Naive thymus-derived CD4-positive, alpha-beta T cell (primary cell): ENCODE measurements at regions not wholly inside any gene's neighbourhood (a gene's known extent, or its start where the extent isn't known, plus 50 kb on each side); places are given as distances from the start of the nearest gene placed in this dataset.

Source experiments
- ATAC-seq: fragments of 150-1000 bp; cut with Tn5 transposase; 2 replicates; pipeline ENCODE4 v1.10.0; 2021; ENCODE audit warnings: mild to moderate bottlenecking, moderate library complexity
- CTCF ChIA-PET: fragments of 350-600 bp; sonication (Branson Sonifier 250); formaldehyde crosslinking; loops from one replicate; lab custom pipeline; 2021; ENCODE audit warnings: antibody characterized with exemption; lab: Charles Lee
- POLR2A ChIA-PET: fragments of 350-600 bp; sonication (Branson Sonifier 250); formaldehyde crosslinking; loops from one replicate; lab custom pipeline; 2021; ENCODE audit warnings: antibody characterized with exemption, inconsistent platforms; lab: Charles Lee
- DNase-seq, 9 donors: peaks; one replicate each; pipeline versions ENCODE4 v3.0.0 to v3.0.0-alpha.2; 2020 to 2022; ENCODE audit warnings: mixed read lengths in 1 of 9
- H3K27ac ChIP-seq: one replicate; pipeline ENCODE4 v1.7.0; 2013; ENCODE audit warnings: mild to moderate bottlenecking, low read depth, low read length, moderate library complexity
- H3K27me3 ChIP-seq, 2 donors: one replicate each; pipeline ENCODE4 v1.7.0; 2013; ENCODE audit warnings: low read length in 2 of 2, mild to moderate bottlenecking in 2 of 2, moderate library complexity in 2 of 2; ENCODE audit not compliant: control insufficient read depth in 2 of 2, insufficient read depth in 2 of 2
- H3K36me3 ChIP-seq, 3 experiments: 1 replicate in 2 of 3; 2 replicates in 1 of 3; pipeline ENCODE4 v1.7.0; 2013; ENCODE audit warnings: low read length in 3 of 3, mild to moderate bottlenecking in 3 of 3, moderate library complexity in 1 of 3; ENCODE audit not compliant: insufficient read depth in 3 of 3, control insufficient read depth in 2 of 3
- H3K4me1 ChIP-seq, 2 donors: one replicate each; pipeline ENCODE4 v1.7.0; 2013; ENCODE audit warnings: low read length in 2 of 2, mild to moderate bottlenecking in 2 of 2, moderate library complexity in 1 of 2; ENCODE audit not compliant: control insufficient read depth in 2 of 2, insufficient read depth in 2 of 2
- H3K4me3 ChIP-seq: 2 replicates; pipeline ENCODE4 v1.7.0; 2013; ENCODE audit warnings: mild to moderate bottlenecking, low read length
- H3K9me3 ChIP-seq, 3 experiments: 1 replicate in 2 of 3; 2 replicates in 1 of 3; pipeline ENCODE4 v1.7.0; 2013; ENCODE audit warnings: low read length in 3 of 3; ENCODE audit not compliant: control insufficient read depth in 2 of 3
- H3K27ac Mint-ChIP-seq, 9 donors: one replicate each; pipeline ENCODE4 v1.8.0; 2020 to 2022; ENCODE audit warnings: mixed read lengths in 9 of 9, mild to moderate bottlenecking in 8 of 9, moderate library complexity in 5 of 9, inconsistent platforms in 2 of 9
- H3K27me3 Mint-ChIP-seq, 5 donors: one replicate each; pipeline ENCODE4 v1.8.0; 2021 to 2022; ENCODE audit warnings: mixed read lengths in 5 of 5, mild to moderate bottlenecking in 1 of 5
- H3K36me3 Mint-ChIP-seq, 5 donors: one replicate each; pipeline ENCODE4 v1.8.0; 2020 to 2022; ENCODE audit warnings: mixed read lengths in 5 of 5, mild to moderate bottlenecking in 3 of 5, inconsistent platforms in 1 of 5
- H3K4me1 Mint-ChIP-seq, 7 donors: one replicate each; pipeline ENCODE4 v1.8.0; 2020 to 2022; ENCODE audit warnings: mixed read lengths in 7 of 7, mild to moderate bottlenecking in 3 of 7, inconsistent platforms in 1 of 7
- H3K4me3 Mint-ChIP-seq, 10 donors: one replicate each; pipeline ENCODE4 v1.8.0; 2020 to 2022; ENCODE audit warnings: mild to moderate bottlenecking in 10 of 10, mixed read lengths in 10 of 10, moderate library complexity in 6 of 10, inconsistent platforms in 2 of 10
- H3K9me3 Mint-ChIP-seq, 11 donors: one replicate each; pipeline ENCODE4 v1.8.0; 2020 to 2022; ENCODE audit warnings: mixed read lengths in 11 of 11, mild to moderate bottlenecking in 4 of 11, inconsistent platforms in 1 of 11, moderate library complexity in 1 of 11
- intact Hi-C, 2 donors: fragments of 100-400 bp; cut with micrococcal nuclease; formaldehyde crosslinking; loops; one replicate each; pipeline ENCODE4 v1.15.1; 2023

DNA sequence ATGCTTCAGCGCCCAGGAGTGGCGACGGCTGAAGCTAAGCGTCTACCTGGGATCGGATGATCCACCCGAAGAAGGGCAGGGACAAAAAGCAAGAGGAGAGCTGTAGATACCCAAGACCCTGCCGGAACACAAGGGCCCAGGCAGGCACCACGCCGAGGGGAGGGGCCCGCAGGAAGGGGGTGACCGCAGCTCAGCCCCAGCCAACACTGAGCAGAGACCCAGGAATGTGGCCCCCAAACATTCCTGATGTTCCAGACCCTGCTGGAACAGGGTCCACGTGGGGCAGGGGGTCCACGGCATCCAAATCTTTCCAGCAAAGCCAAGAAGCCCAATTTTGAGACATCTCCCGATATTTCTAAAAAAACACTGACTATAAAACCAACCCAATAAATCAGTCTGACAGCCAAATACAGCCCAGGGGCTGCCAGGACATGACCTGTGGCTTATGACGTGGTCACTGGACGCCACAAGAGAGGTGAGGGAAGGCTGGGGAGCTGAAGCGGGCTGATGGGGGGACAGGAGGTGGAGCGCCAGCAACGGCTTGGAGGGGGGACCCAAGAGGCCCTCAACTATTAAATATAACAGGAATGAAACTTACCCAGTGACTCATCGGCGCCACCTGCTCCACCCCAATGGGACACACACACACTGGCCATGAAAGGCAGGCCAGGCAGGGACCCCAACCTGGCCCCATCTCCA is 58.9 kb downstream of the NCOR2 start:
- Histone ChIP-seq H3K9me3 (no peaks in the 10 kb centered on the region), H3K4me3 (no peak overlapping the region), H3K36me3 (peaks cover 0 to 8% (median 0%) of the 10 kb centered on the region in 3 experiments), H3K27me3 (no peaks in the 10 kb centered on the region), H3K27ac (no peak overlapping the region), H3K4me1 (peaks cover 0 to 5% of the 10 kb centered on the region in 2 donors)
- H3K36me3 Mint-ChIP-seq: peaks cover 0 to 5% (median 1%) of the 10 kb centered on the region in 5 donors
- no peaks in the 10 kb centered on the region for H3K9me3 Mint-ChIP-seq
- ATAC-seq: no peak
- H3K4me3 Mint-ChIP-seq: no peak overlapping the region
- peaks cover 6 to 70% (median 48%) of the 10 kb centered on the region in 7 donors for H3K4me1 Mint-ChIP-seq
- no peak for DNase-seq
- no peaks in the 10 kb centered on the region for H3K27me3 Mint-ChIP-seq
- ChIA-PET POLR2A (no interaction called here), CTCF (no interaction called here)
- peak overlapping the region in 2 of 9 donors; percentile 20 to 63 for H3K27ac Mint-ChIP-seq
- intact Hi-C loops: no loop called here

GRCh38 chr12:124507188-124508109 is 60.0 kb downstream of the NCOR2 start:
- Mint-ChIP-seq H3K9me3 (no peaks in the 10 kb centered on the region), H3K4me3 (peak overlapping the region in 5 of 10 donors; percentile 12 to 49 (median 30)), H3K27ac (peak overlapping the region in 2 of 9 donors; percentile 8 to 33), H3K36me3 (peaks cover 0 to 5% (median 4%) of the 10 kb centered on the region in 5 donors), H3K4me1 (peaks cover 6 to 80% (median 54%) of the 10 kb centered on the region in 7 donors), H3K27me3 (no peaks in the 10 kb centered on the region)
- DNase-seq (no peak), ATAC-seq (no peak)
- CTCF ChIA-PET: no interaction called here
- POLR2A ChIA-PET: no interaction called here
- no peaks in the 10 kb centered on the region for H3K27me3 ChIP-seq
- no peak overlapping the region for H3K27ac ChIP-seq
- intact Hi-C loops: no loop called here
- no peak overlapping the region for H3K4me3 ChIP-seq
- no peaks in the 10 kb centered on the region for H3K9me3 ChIP-seq
- peaks cover 0 to 5% of the 10 kb centered on the region in 2 donors for H3K4me1 ChIP-seq
- H3K36me3 ChIP-seq: peaks cover 0 to 5% (median 0%) of the 10 kb centered on the region in 3 experiments

GRCh38 chr12:124506832-124507153 is 60.6 kb downstream of the NCOR2 start:
- intact Hi-C loops: no loop called here

GRCh38 chr12:124506145-124506831 is 61.1 kb downstream of the NCOR2 start:
- Histone ChIP-seq H3K4me3 (no peak overlapping the region), H3K9me3 (no peaks in the 10 kb centered on the region), H3K27ac (no peak overlapping the region), H3K4me1 (peaks cover 0 to 5% of the 10 kb centered on the region in 2 donors), H3K27me3 (no peaks in the 10 kb centered on the region), H3K36me3 (no peaks in the 10 kb centered on the region)
- CTCF ChIA-PET: no interaction called here
- DNase-seq: no peak
- ATAC-seq: peak; percentile 70
- peak overlapping the region in 4 of 9 donors; percentile 8 to 65 (median 50) for H3K27ac Mint-ChIP-seq
- POLR2A ChIA-PET: interaction anchor here (0.7 to 0.8 kb wide), 2 partner anchors 15 to 23 kb away, joined by 3 read pairs; no protein-coding TSS in a partner anchor
- no peaks in the 10 kb centered on the region for H3K9me3 Mint-ChIP-seq
- H3K4me1 Mint-ChIP-seq: peaks cover 9 to 84% (median 59%) of the 10 kb centered on the region in 7 donors
- peak overlapping the region in 7 of 10 donors; percentile 14 to 63 (median 49) for H3K4me3 Mint-ChIP-seq
- peaks cover 0 to 5% (median 0%) of the 10 kb centered on the region in 5 donors for H3K36me3 Mint-ChIP-seq
- H3K27me3 Mint-ChIP-seq: no peaks in the 10 kb centered on the region
- intact Hi-C loops: no loop called here

More at GRCh38 chr12:124506832-124507153, 60.6 kb downstream of the NCOR2 start:
- Mint-ChIP-seq H3K36me3 (peaks cover 0 to 5% (median 0%) of the 10 kb centered on the region in 5 donors), H3K27ac (peak overlapping the region in 3 of 9 donors; percentile 8 to 65 (median 60)), H3K4me3 (peak overlapping the region in 6 of 10 donors; percentile 30 to 63 (median 50)), H3K27me3 (no peaks in the 10 kb centered on the region), H3K9me3 (no peaks in the 10 kb centered on the region), H3K4me1 (peaks cover 9 to 80% (median 55%) of the 10 kb centered on the region in 7 donors)
- CTCF ChIA-PET: no interaction called here
- Histone ChIP-seq H3K4me3 (no peak overlapping the region), H3K27ac (no peak overlapping the region), H3K4me1 (peaks cover 0 to 5% of the 10 kb centered on the region in 2 donors), H3K27me3 (no peaks in the 10 kb centered on the region), H3K9me3 (no peaks in the 10 kb centered on the region), H3K36me3 (no peaks in the 10 kb centered on the region)
- DNase-seq: no peak
- POLR2A ChIA-PET: no interaction called here
- ATAC-seq: no peak

- POLR2A ChIA-PET: interaction anchor here (0.8 kb wide), 1 partner anchor 24 kb away, joined by 3 read pairs; no protein-coding TSS in a partner anchor
- peaks cover 0 to 5% of the 10 kb centered on the region in 2 donors for H3K4me1 ChIP-seq
- H3K9me3 ChIP-seq: no peaks in the 10 kb centered on the region
- Mint-ChIP-seq H3K36me3 (peaks cover 0 to 5% (median 0%) of the 10 kb centered on the region in 5 donors), H3K9me3 (no peaks in the 10 kb centered on the region), H3K27me3 (no peaks in the 10 kb centered on the region), H3K4me1 (peaks cover 6 to 87% (median 57%) of the 10 kb centered on the region in 7 donors), H3K4me3 (peak overlapping the region in 1 of 10 donors; percentile 14), H3K27ac (no peak overlapping the region)
- no peaks in the 10 kb centered on the region for H3K36me3 ChIP-seq
- CTCF ChIA-PET: no interaction called here
- ATAC-seq (no peak), DNase-seq (no peak)
- intact Hi-C loops: no loop called here
- no peak overlapping the region for H3K27ac ChIP-seq
- no peaks in the 10 kb centered on the region for H3K27me3 ChIP-seq
- H3K4me3 ChIP-seq: no peak overlapping the region
These were observed 62.2 kb downstream of the NCOR2 start for GRCh38 chr12:124505001-124505818.
